Caco-2 (cell line): ENCODE measurements at regions not wholly inside any gene's neighbourhood (a gene's known extent, or its start where the extent isn't known, plus 50 kb on each side); places are given as distances from the start of the nearest gene placed in this dataset.

Experiments
- BruUV-seq: library from RNA; stranded (reverse); fragments of 400-500 nt; replicated peaks from 2 replicates; lab custom pipeline; 2021; lab: Mats Ljungman, UMichigan
- CTCF ChIA-PET: fragments of 300-600 bp; sonication (Branson Sonifier 250); formaldehyde crosslinking; loops from one replicate; lab custom pipeline; 2022; ENCODE audit warnings: antibody characterized with exemption; lab: Charles Lee
- POLR2A ChIA-PET: fragments of 300-600 bp; sonication (Branson Sonifier 250); formaldehyde crosslinking; loops from one replicate; lab custom pipeline; 2022; ENCODE audit warnings: antibody characterized with exemption; lab: Charles Lee
- DNase-seq, 2 experiments: peaks; one replicate each; pipeline versions ENCODE4 v3.0.0 to v3.0.0-alpha.2; 2020 to 2022
- H3K27me3 ChIP-seq: replicated peaks from 2 replicates; pipeline ENCODE4 v1.6.0; 2011; ENCODE audit warnings: low read length; ENCODE audit not compliant: control insufficient read depth, insufficient read depth
- H3K36me3 ChIP-seq: 2 replicates; pipeline ENCODE4 v1.5.1; 2011; ENCODE audit warnings: low read length; ENCODE audit not compliant: control insufficient read depth, insufficient read depth
- H3K4me1 ChIP-seq: fragments of 250-450 bp; sonication (Bioruptor Pico); 2 replicates; pipeline ENCODE4 v1.5.1; 2020; ENCODE audit warnings: mild to moderate bottlenecking
- H3K4me3 ChIP-seq: 2 replicates; pipeline ENCODE4 v1.5.1; 2011; ENCODE audit warnings: low read depth, mild to moderate bottlenecking, control low read depth, low read length
- H3K9me3 ChIP-seq: fragments of 250-450 bp; sonication (Bioruptor Pico); 2 replicates; pipeline ENCODE4 v1.5.1; 2020; ENCODE audit warnings: mild to moderate bottlenecking, moderate library complexity
- H3K27ac Mint-ChIP-seq: one replicate; pipeline ENCODE4 v1.8.0; 2022; ENCODE audit warnings: mixed read lengths; ENCODE audit not compliant: unreplicated experiment
- H3K27me3 Mint-ChIP-seq: one replicate; pipeline ENCODE4 v1.8.0; 2022; ENCODE audit warnings: mixed read lengths; ENCODE audit not compliant: insufficient read depth, unreplicated experiment
- H3K36me3 Mint-ChIP-seq: one replicate; pipeline ENCODE4 v1.8.0; 2022; ENCODE audit warnings: mild to moderate bottlenecking, mixed read lengths; ENCODE audit not compliant: insufficient read depth, unreplicated experiment
- H3K4me1 Mint-ChIP-seq: one replicate; pipeline ENCODE4 v1.8.0; 2022; ENCODE audit warnings: low read depth, mixed read lengths; ENCODE audit not compliant: unreplicated experiment
- H3K4me3 Mint-ChIP-seq: one replicate; pipeline ENCODE4 v1.8.0; 2022; ENCODE audit warnings: mild to moderate bottlenecking, moderate library complexity, mixed read lengths; ENCODE audit not compliant: unreplicated experiment
- H3K9me3 Mint-ChIP-seq: one replicate; pipeline ENCODE4 v1.8.0; 2022; ENCODE audit warnings: mixed read lengths; ENCODE audit not compliant: unreplicated experiment
- intact Hi-C: fragments of 100-400 bp; cut with micrococcal nuclease; formaldehyde crosslinking; loops from one replicate; pipeline ENCODE4 v1.10.0; 2022; ENCODE audit not compliant: unreplicated experiment
- TF ChIP-seq, protein P1 (sequence below), 2 experiments: fragments of 200-600 bp in 1 of 2; IDR thresholded peaks; 1 replicate in 1 of 2; 2 replicates in 1 of 2; pipeline versions ENCODE4 v1.5.1 to v1.8.0; 2011 to 2022; ENCODE audit warnings: antibody characterized with exemption in 1 of 2, control low read depth in 1 of 2, inconsistent platforms in 1 of 2, low read depth in 1 of 2, low read length in 1 of 2, mild to moderate bottlenecking in 1 of 2, moderate library complexity in 1 of 2; ENCODE audit not compliant: insufficient read depth in 1 of 2, severe bottlenecking in 1 of 2, unreplicated experiment in 1 of 2

- Mint-ChIP-seq H3K4me1 (no peaks in the 10 kb centered on the region), H3K27me3 (no peaks in the 10 kb centered on the region), H3K4me3 (no peak overlapping the region), H3K36me3 (no peaks in the 10 kb centered on the region), H3K9me3 (no peaks in the 10 kb centered on the region), H3K27ac (no peak overlapping the region)
- DNase-seq = no peak
- POLR2A ChIA-PET = no interaction called here
- no peaks in the 10 kb centered on the region for H3K9me3 ChIP-seq
- intact Hi-C loops = no loop called here
- TF ChIP-seq, protein P1, sequence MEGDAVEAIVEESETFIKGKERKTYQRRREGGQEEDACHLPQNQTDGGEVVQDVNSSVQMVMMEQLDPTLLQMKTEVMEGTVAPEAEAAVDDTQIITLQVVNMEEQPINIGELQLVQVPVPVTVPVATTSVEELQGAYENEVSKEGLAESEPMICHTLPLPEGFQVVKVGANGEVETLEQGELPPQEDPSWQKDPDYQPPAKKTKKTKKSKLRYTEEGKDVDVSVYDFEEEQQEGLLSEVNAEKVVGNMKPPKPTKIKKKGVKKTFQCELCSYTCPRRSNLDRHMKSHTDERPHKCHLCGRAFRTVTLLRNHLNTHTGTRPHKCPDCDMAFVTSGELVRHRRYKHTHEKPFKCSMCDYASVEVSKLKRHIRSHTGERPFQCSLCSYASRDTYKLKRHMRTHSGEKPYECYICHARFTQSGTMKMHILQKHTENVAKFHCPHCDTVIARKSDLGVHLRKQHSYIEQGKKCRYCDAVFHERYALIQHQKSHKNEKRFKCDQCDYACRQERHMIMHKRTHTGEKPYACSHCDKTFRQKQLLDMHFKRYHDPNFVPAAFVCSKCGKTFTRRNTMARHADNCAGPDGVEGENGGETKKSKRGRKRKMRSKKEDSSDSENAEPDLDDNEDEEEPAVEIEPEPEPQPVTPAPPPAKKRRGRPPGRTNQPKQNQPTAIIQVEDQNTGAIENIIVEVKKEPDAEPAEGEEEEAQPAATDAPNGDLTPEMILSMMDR (IDR thresholded peaks at IDR 0.05; ENCODE audit: insufficient read depth in 1 of 2, low read depth in 1 of 2, low read length in 1 of 2, severe bottlenecking in 1 of 2, unreplicated experiment in 1 of 2) = no peak
- no peaks in the 10 kb centered on the region for H3K36me3 ChIP-seq
- H3K4me3 ChIP-seq = no peak overlapping the region
- CTCF ChIA-PET = no interaction called here
- no peaks in the 10 kb centered on the region for H3K4me1 ChIP-seq
- no peaks in the 10 kb centered on the region for H3K27me3 ChIP-seq
- BruUV-seq = no TSS peak
Observed at GRCh38 chr4:141503260-141503659, 133.1 kb upstream of the IL15 start.

DNA sequence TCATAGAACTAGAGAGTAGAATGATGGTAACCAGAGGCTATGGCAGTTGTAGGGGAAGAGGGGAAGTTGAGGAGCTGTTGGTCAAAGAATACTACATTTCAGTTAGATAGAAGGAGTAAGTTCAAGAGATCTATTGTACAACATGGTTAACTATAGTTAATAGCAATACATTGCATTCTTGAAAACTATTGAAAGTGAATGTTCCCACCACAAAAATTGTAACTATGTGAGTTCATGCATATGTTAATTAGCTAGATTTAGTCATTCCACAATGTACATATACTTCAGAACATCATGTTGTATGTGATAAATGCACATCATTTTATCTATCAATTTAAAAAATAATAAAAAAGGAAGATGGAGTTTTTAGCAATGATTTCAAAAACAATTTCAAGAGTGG, 125.3 kb upstream of the IL15 start:
- no TSS peak for BruUV-seq
- CTCF ChIA-PET = no interaction called here
- H3K4me3 ChIP-seq = no peak overlapping the region
- H3K27me3 Mint-ChIP-seq = no peaks in the 10 kb centered on the region
- DNase-seq = no peak
- no peaks in the 10 kb centered on the region for H3K4me1 ChIP-seq
- no peak overlapping the region for H3K27ac Mint-ChIP-seq
- no peaks in the 10 kb centered on the region for H3K9me3 ChIP-seq
- intact Hi-C loops = no loop called here
- no peaks in the 10 kb centered on the region for H3K4me1 Mint-ChIP-seq
- no peaks in the 10 kb centered on the region for H3K27me3 ChIP-seq
- no peaks in the 10 kb centered on the region for H3K36me3 ChIP-seq
- H3K4me3 Mint-ChIP-seq = no peak overlapping the region
- no peaks in the 10 kb centered on the region for H3K36me3 Mint-ChIP-seq
- no peaks in the 10 kb centered on the region for H3K9me3 Mint-ChIP-seq
- TF ChIP-seq, protein P1 (IDR thresholded peaks at IDR 0.05; ENCODE audit: insufficient read depth in 1 of 2, low read depth in 1 of 2, low read length in 1 of 2, severe bottlenecking in 1 of 2, unreplicated experiment in 1 of 2) = no peak
- POLR2A ChIA-PET = no interaction called here

DNA sequence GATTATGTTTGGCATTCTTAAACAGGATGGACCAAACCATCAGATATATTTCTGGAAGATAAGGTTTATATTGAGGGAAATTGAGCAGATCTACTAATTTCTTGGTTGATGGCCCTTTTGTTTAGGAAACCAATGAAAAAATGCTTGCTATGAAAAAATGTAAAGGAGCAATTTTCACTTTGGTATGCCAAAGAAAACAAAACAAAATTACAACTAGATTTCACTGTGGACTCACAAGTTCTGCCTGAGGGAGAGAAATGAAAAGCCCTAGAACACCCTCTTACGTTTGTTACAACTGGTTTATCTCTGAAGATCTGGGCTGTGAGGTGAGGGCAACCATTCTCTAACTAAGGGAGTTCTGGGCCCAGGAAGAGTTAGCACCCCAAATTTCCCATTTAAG, 122.5 kb upstream of the IL15 start:
- Mint-ChIP-seq H3K4me1 (no peaks in the 10 kb centered on the region), H3K27ac (no peak overlapping the region), H3K4me3 (no peak overlapping the region), H3K36me3 (no peaks in the 10 kb centered on the region), H3K9me3 (no peaks in the 10 kb centered on the region), H3K27me3 (no peaks in the 10 kb centered on the region)
- no peak overlapping the region for H3K4me3 ChIP-seq
- H3K9me3 ChIP-seq = no peaks in the 10 kb centered on the region
- intact Hi-C loops = no loop called here
- POLR2A ChIA-PET = no interaction called here
- no peaks in the 10 kb centered on the region for H3K36me3 ChIP-seq
- TF ChIP-seq, protein P1 (IDR thresholded peaks at IDR 0.05; ENCODE audit: insufficient read depth in 1 of 2, low read depth in 1 of 2, low read length in 1 of 2, severe bottlenecking in 1 of 2, unreplicated experiment in 1 of 2) = no peak
- no peak for DNase-seq
- H3K27me3 ChIP-seq = no peaks in the 10 kb centered on the region
- no TSS peak for BruUV-seq
- CTCF ChIA-PET = no interaction called here
- H3K4me1 ChIP-seq = no peaks in the 10 kb centered on the region
